LNCaP clone FGC (cell line): ENCODE measurements at regions not wholly inside any gene's neighbourhood (a gene's known extent, or its start where the extent isn't known, plus 50 kb on each side); places are given as distances from the start of the nearest gene placed in this dataset.

Experiments used
- DNase-seq: peaks from one replicate; pipeline ENCODE4 v3.0.0-alpha.2; 2011; ENCODE audit warnings: low read depth
- H3K4me3 ChIP-seq: 2 replicates; pipeline ENCODE4 v1.5.1; 2011; ENCODE audit warnings: mild to moderate bottlenecking, low read depth, low read length, control low read depth
- TF ChIP-seq, protein P1 (sequence below): IDR thresholded peaks from 2 replicates; pipeline ENCODE4 v1.5.1; 2012; ENCODE audit warnings: mild to moderate bottlenecking; ENCODE audit not compliant: control insufficient read depth, insufficient read depth; ENCODE audit errors: extremely low read depth

DNA sequence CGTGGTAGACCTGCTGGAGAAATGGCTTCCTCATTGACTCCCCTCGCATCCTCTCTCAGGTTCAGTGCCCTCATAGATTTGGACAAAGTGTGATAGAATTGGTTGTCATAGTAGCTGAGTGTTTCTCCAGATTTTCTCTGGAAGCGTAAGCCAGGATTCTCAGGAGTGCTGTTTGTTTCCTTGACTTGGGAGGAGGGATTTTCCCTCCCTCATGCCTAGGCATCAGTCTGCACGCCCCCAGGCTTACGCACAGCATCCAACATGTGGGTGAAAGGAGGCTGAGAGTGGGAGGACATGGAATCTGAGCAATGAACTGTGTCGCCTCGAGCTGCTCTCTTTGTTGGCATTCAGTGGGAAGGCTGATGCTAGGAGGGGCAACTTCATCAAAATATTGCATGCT is 503.5 kb downstream of the LTN1 start:
- H3K4me3 ChIP-seq = no peak overlapping the region
- TF ChIP-seq, protein P1, sequence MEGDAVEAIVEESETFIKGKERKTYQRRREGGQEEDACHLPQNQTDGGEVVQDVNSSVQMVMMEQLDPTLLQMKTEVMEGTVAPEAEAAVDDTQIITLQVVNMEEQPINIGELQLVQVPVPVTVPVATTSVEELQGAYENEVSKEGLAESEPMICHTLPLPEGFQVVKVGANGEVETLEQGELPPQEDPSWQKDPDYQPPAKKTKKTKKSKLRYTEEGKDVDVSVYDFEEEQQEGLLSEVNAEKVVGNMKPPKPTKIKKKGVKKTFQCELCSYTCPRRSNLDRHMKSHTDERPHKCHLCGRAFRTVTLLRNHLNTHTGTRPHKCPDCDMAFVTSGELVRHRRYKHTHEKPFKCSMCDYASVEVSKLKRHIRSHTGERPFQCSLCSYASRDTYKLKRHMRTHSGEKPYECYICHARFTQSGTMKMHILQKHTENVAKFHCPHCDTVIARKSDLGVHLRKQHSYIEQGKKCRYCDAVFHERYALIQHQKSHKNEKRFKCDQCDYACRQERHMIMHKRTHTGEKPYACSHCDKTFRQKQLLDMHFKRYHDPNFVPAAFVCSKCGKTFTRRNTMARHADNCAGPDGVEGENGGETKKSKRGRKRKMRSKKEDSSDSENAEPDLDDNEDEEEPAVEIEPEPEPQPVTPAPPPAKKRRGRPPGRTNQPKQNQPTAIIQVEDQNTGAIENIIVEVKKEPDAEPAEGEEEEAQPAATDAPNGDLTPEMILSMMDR = no peak
- no peak for DNase-seq

DNA sequence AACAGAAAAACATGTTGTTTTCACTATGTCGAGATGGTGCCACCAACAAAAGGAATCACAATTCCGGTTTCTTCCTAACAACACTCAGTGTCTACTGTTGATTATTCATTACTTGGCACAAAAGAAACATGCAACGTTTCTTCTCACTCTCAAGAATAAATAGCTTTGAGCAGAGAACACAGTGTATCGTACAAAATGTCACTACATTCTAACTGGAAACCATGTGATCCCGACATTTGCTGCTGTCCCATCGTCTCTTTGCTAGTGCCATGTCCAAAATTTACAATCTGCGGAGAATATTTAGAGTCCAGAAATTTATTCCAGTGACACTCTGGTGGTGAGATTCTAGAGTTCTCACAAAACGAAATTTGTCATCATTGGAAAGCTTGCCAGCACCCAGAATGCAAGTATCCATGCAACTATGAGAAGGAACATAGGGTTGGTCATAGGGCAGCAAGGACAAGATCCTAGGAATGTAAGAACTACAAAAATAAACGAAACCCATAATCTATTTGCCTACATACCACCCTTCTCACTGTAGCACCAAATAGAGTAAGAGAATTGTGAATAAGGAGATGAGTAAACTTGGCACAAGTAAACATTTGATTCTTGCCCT is 505.1 kb downstream of the LTN1 start:
- no peak for DNase-seq
- TF ChIP-seq, protein P1 = no peak
- no peak overlapping the region for H3K4me3 ChIP-seq

DNA sequence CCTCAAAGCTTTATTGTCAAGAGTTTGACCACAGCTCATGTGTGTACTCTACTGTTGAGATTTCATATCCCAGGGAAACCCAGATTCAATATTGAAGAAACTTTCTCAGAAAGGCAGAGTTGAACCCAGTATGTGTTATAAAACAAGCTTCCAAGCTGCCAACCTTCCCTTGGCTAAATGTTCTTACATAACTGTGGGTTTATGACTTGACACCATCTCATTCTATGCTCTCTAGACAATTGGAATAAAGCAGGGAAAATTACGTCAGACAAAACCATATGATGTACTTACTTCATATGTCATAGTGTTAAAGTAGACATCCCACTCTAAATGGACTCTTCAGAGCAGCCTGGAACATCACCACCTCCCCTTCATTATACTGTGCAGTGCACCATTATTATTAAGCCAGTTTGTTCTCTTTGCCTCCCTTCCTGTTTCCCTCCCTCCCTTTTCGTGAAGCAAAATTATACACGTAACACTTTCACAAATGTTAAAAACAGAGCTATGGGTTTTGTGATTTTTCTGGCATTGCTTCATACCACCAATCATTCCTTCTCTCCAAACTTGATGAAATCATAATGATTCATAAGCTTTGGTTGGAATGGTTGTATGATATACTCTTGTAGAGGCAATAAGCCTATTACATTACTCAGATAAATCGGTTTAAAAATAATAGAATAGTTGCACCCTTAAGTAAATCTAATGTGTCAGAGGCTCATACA is 507.2 kb downstream of the LTN1 start:
- DNase-seq = no peak

DNA sequence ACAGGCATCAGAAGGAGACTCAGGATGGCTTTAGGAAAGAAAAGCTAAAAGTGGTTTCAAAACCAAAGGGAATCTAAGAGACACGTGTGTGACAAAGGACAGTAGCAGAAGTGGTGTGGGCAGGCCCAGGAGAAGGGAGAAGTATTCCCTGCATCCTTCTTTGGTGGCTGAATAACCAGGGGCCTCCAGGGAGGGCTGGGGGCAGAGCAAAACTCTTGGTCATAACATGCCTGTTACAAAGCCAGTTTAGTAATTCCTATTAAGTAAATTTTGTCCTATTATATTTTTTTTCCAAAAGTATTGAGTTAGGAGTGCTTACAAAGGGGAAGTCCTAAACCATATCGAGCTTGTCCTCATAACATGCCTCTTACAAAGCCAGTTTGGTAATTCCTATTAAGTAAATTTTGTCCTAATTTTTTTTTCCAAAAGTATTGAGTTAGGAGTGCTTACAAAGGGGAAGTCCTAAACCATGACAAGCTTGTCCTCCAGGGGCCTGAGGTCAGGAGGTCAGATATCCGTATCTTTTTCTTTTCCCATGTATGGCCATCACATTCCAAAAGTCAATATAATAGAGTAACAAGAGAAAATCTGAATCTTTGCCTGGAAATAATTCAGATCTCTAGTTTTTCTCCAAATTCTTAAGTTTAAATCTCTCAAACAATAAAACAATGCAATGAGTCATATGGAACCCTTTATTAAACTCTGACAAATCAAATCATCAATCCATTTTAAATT is 509.2 kb downstream of the LTN1 start:
- no peak for DNase-seq
- TF ChIP-seq, protein P1 = no peak
- H3K4me3 ChIP-seq = no peak overlapping the region

More for the DNA sequence above, 507.2 kb downstream of the LTN1 start:
- TF ChIP-seq, protein P1 = no peak
- H3K4me3 ChIP-seq = no peak overlapping the region

DNA sequence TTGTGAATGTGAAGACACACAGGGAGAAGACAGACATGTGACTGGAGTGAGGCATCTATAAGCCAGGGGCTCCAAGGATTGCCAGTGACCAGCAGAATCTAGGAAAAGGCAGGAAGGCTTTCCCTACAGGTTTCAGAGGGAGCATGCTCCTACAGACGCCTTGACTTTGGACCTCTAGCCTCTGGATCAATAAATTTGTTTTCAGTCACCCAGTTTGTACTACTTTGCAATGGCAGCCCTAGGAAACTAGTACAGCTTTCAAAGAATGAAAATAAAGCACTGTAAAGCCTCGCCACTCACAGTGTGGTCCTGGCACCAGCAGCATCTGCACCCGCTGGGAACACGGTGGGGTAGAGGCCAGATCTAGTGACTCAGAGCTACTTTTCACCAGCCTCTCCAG is 510.0 kb downstream of the LTN1 start:
- TF ChIP-seq, protein P1 = no peak
- no peak for DNase-seq
- no peak overlapping the region for H3K4me3 ChIP-seq

DNA sequence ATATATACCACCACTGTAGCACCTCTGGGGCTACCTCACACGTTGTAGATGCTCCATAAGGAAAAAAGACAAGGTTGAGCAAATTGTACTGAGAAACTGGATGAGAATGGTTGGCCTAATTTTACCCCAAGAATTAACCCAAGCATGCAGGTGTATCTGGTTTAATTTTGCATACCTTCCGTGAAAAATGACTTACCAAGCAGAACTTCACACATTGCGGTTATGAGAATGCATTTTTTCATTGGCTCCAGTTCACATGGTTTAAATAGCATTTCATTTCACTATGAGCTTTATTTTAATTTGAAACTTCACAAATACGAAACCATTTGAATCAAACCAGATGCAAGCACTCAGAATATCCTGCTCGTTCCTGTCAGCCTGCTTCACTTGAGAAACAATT is 512.2 kb downstream of the LTN1 start:
- TF ChIP-seq, protein P1 = no peak
- no peak for DNase-seq
- no peak overlapping the region for H3K4me3 ChIP-seq
